Mesothelial cell of epicardium (in vitro differentiated cells): ENCODE measurements at regions not wholly inside any gene's neighbourhood (a gene's known extent, or its start where the extent isn't known, plus 50 kb on each side); places are given as distances from the start of the nearest gene placed in this dataset.
A peak's percentile ranks its signal among the peaks of the same experiment; 100 is the strongest.
"Not testable (repeated sequence)": the region's sequence is repeated elsewhere in the genome, so short reads cannot be mapped to it uniquely, and the experiment has no call there.

Experiments used
- DNase-seq, 2 experiments: peaks; one replicate each; pipeline ENCODE4 v3.0.0; 2021; ENCODE audit warnings: low spot score in 2 of 2; ENCODE audit not compliant: unreplicated experiment in 2 of 2
- H3K27ac Mint-ChIP-seq: 2 replicates; pipeline ENCODE4 v1.8.0; 2021; ENCODE audit warnings: mixed read lengths
- H3K27me3 Mint-ChIP-seq: 2 replicates; pipeline ENCODE4 v1.8.0; 2021; ENCODE audit warnings: low read depth, mixed read lengths
- H3K36me3 Mint-ChIP-seq: 2 replicates; pipeline ENCODE4 v1.8.0; 2021; ENCODE audit warnings: mixed read lengths
- H3K4me1 Mint-ChIP-seq: 2 replicates; pipeline ENCODE4 v1.8.0; 2021; ENCODE audit warnings: mixed read lengths
- H3K4me3 Mint-ChIP-seq: 2 replicates; pipeline ENCODE4 v1.8.0; 2021; ENCODE audit warnings: mild to moderate bottlenecking, moderate library complexity, mixed read lengths
- H3K9me3 Mint-ChIP-seq: 2 replicates; pipeline ENCODE4 v1.8.0; 2021; ENCODE audit warnings: mixed read lengths
- CTCF ChIP-seq: fragments of 200-600 bp; sonication (generic); IDR thresholded peaks from one replicate; pipeline ENCODE4 v1.5.0; 2021; ENCODE audit warnings: antibody characterized with exemption; ENCODE audit not compliant: unreplicated experiment

- Mint-ChIP-seq H3K4me1 (peaks cover 10% of the 10 kb centered on the region), H3K9me3 (no peaks in the 10 kb centered on the region), H3K4me3 (no peak overlapping the region), H3K27me3 (no peaks in the 10 kb centered on the region), H3K27ac (no peak overlapping the region), H3K36me3 (no peaks in the 10 kb centered on the region)
- no peak for TF ChIP-seq CTCF
- DNase-seq = no peak
Measured at GRCh38 chr1:112828716-112829115, 113.6 kb upstream of the PPM1J start.

- H3K9me3 Mint-ChIP-seq, H3K4me3 Mint-ChIP-seq, DNase-seq, H3K36me3 Mint-ChIP-seq, H3K27me3 Mint-ChIP-seq: not testable (repeated sequence)
- peaks cover 10% of the 10 kb centered on the region for H3K4me1 Mint-ChIP-seq
- H3K27ac Mint-ChIP-seq = peak overlapping the region; percentile 10
Measured at GRCh38 chr1:112827391-112827790, 112.3 kb upstream of the PPM1J start.

GRCh38 chr1:112826217-112826944 is 111.2 kb upstream of the PPM1J start:
- Mint-ChIP-seq H3K9me3 (no peaks in the 10 kb centered on the region), H3K36me3 (no peaks in the 10 kb centered on the region), H3K4me3 (no peak overlapping the region), H3K27ac (no peak overlapping the region), H3K27me3 (no peaks in the 10 kb centered on the region), H3K4me1 (peaks cover 10% of the 10 kb centered on the region)
- DNase-seq = no peak
- TF ChIP-seq CTCF = no peak

GRCh38 chr1:112825563-112826216 is 110.6 kb upstream of the PPM1J start:
- H3K9me3 Mint-ChIP-seq, H3K27ac Mint-ChIP-seq, H3K36me3 Mint-ChIP-seq, H3K27me3 Mint-ChIP-seq, H3K4me3 Mint-ChIP-seq, DNase-seq: not testable (repeated sequence)
- peaks cover 10% of the 10 kb centered on the region for H3K4me1 Mint-ChIP-seq

- H3K9me3 Mint-ChIP-seq, H3K4me3 Mint-ChIP-seq, H3K27me3 Mint-ChIP-seq, H3K27ac Mint-ChIP-seq, DNase-seq, H3K36me3 Mint-ChIP-seq: not testable (repeated sequence)
- H3K4me1 Mint-ChIP-seq = peaks cover 11% of the 10 kb centered on the region
Measured at GRCh38 chr1:112825075-112825474, 109.9 kb upstream of the PPM1J start.

- peaks cover 26% of the 10 kb centered on the region for H3K4me1 Mint-ChIP-seq
- H3K4me3 Mint-ChIP-seq, DNase-seq: not testable (repeated sequence)
Measured at GRCh38 chr1:112821307-112822063, 106.4 kb upstream of the PPM1J start.

GRCh38 chr1:112818990-112819689 is 104.0 kb upstream of the PPM1J start:
- no peaks in the 10 kb centered on the region for H3K9me3 Mint-ChIP-seq
- no peak for DNase-seq
- peaks cover 32% of the 10 kb centered on the region for H3K4me1 Mint-ChIP-seq
- H3K36me3 Mint-ChIP-seq = no peaks in the 10 kb centered on the region
- TF ChIP-seq CTCF = no peak
- H3K27me3 Mint-ChIP-seq = no peaks in the 10 kb centered on the region
- no peak overlapping the region for H3K4me3 Mint-ChIP-seq
- peak overlapping the region; percentile 91 for H3K27ac Mint-ChIP-seq

More at GRCh38 chr1:112821307-112822063, 106.4 kb upstream of the PPM1J start:
- H3K9me3 Mint-ChIP-seq, H3K27me3 Mint-ChIP-seq, H3K27ac Mint-ChIP-seq, H3K36me3 Mint-ChIP-seq: not testable (repeated sequence)
